SK-N-SH (cell line): ENCODE measurements at regions not wholly inside any gene's neighbourhood (a gene's known extent, or its start where the extent isn't known, plus 50 kb on each side); places are given as distances from the start of the nearest gene placed in this dataset.

Source experiments
- CTCF ChIA-PET: fragments of 300-600, 350-600 bp; formaldehyde crosslinking; extraction: SDS; loops from one replicate; lab custom pipeline; 2021; lab: Yijun Ruan, JAX
- POLR2A ChIA-PET: fragments of 350-600 bp; sonication (Branson Sonifier 250); formaldehyde crosslinking; extraction: SDS; loops from one replicate; lab custom pipeline; 2020; ENCODE audit warnings: antibody characterized with exemption, inconsistent platforms; lab: Yijun Ruan, JAX
- DNase-seq: peaks from one replicate; pipeline ENCODE4 v3.0.0; 2012
- H2AFZ ChIP-seq: fragments of 200-600 bp; sonication (generic); 2 replicates; pipeline ENCODE4 v1.8.1; 2016; ENCODE audit warnings: antibody characterized with exemption, mild to moderate bottlenecking, low read depth
- H3F3A ChIP-seq: fragments of 200-600 bp; sonication (generic); replicated peaks from 2 replicates; pipeline ENCODE3; 2016; ENCODE audit warnings: antibody characterized with exemption, mild to moderate bottlenecking; ENCODE audit not compliant: insufficient read depth
- H3K27ac ChIP-seq, 2 experiments: fragments of 200-500 bp in 1 of 2; fragments of 200-600 bp in 1 of 2; sonication (Bioruptor generic) in 1 of 2; sonication (generic), shearing (Covaris generic) in 1 of 2; 2 replicates each; pipeline versions ENCODE4 v1.5.1 to v1.6.1; 2014 to 2016; ENCODE audit warnings: low read depth in 2 of 2, inconsistent platforms in 1 of 2, low read length in 1 of 2, mild to moderate bottlenecking in 1 of 2, mixed read lengths in 1 of 2
- H3K27me3 ChIP-seq: fragments of 200-600 bp; sonication (generic), shearing (Covaris generic); 2 replicates; pipeline ENCODE4 v1.6.1; 2016; ENCODE audit warnings: mixed run types; ENCODE audit not compliant: insufficient read depth
- H3K36me3 ChIP-seq, 2 experiments: fragments of 200-500 bp in 1 of 2; fragments of 200-600 bp in 1 of 2; sonication (Bioruptor generic) in 1 of 2; sonication (generic) in 1 of 2; replicated peaks in 1 of 2; 2 replicates each; pipeline versions ENCODE3 to v1.5.1; 2014 to 2016; ENCODE audit warnings: low read length in 1 of 2, mild to moderate bottlenecking in 1 of 2; ENCODE audit not compliant: insufficient read depth in 2 of 2, control insufficient read depth in 1 of 2
- H3K4me1 ChIP-seq, 2 experiments: fragments of 200-500 bp in 1 of 2; fragments of 200-600 bp in 1 of 2; sonication (Bioruptor generic) in 1 of 2; sonication (generic), shearing (Covaris generic) in 1 of 2; 2 replicates each; pipeline versions ENCODE4 v1.5.1 to v1.6.1; 2014 to 2016; ENCODE audit warnings: low read depth in 1 of 2, low read length in 1 of 2, mixed run types in 1 of 2; ENCODE audit not compliant: insufficient read depth in 2 of 2, control insufficient read depth in 1 of 2
- H3K4me2 ChIP-seq: fragments of 200-600 bp; sonication (generic), shearing (Covaris generic); 2 replicates; pipeline ENCODE4 v1.6.1; 2017; ENCODE audit warnings: mixed run types
- H3K4me3 ChIP-seq, 2 experiments: fragments of 200-500 bp in 1 of 2; fragments of 200-600 bp in 1 of 2; sonication (Bioruptor generic) in 1 of 2; sonication (generic), shearing (Covaris generic) in 1 of 2; 2 replicates each; pipeline versions ENCODE4 v1.5.1 to v1.8.1; 2014 to 2016; ENCODE audit warnings: low read depth in 2 of 2, inconsistent platforms in 1 of 2, low read length in 1 of 2, mild to moderate bottlenecking in 1 of 2, mixed read lengths in 1 of 2, moderate library complexity in 1 of 2
- H3K79me2 ChIP-seq: fragments of 200-600 bp; sonication (generic); 2 replicates; pipeline ENCODE4 v1.8.1; 2017; ENCODE audit warnings: mild to moderate bottlenecking; ENCODE audit not compliant: insufficient read depth
- H3K9ac ChIP-seq: fragments of 200-600 bp; sonication (generic); 2 replicates; pipeline ENCODE4 v1.6.1; 2017; ENCODE audit warnings: mixed run types
- H3K9me2 ChIP-seq: fragments of 200-600 bp; sonication (generic); 2 replicates; pipeline ENCODE4 v1.6.1; 2017; ENCODE audit warnings: mixed run types
- H3K9me3 ChIP-seq: fragments of 200-600 bp; sonication (generic); 2 replicates; pipeline ENCODE4 v1.6.1; 2017; ENCODE audit warnings: mixed run types, mild to moderate bottlenecking, moderate library complexity
- H4K20me1 ChIP-seq: fragments of 200-600 bp; sonication (generic); 2 replicates; pipeline ENCODE4 v1.6.1; 2017; ENCODE audit warnings: mild to moderate bottlenecking, mixed run types; ENCODE audit not compliant: insufficient read depth
- ELF1 ChIP-seq: IDR thresholded peaks from 2 replicates; pipeline ENCODE4 v1.4.0; 2012
- EP300 ChIP-seq, 2 experiments: IDR thresholded peaks; 2 replicates each; pipeline versions ENCODE4 v1.4.0 to v1.6.1; 2012; ENCODE audit warnings: borderline replicate concordance in 1 of 2, low read depth in 1 of 2, low read length in 1 of 2
- EZH2phosphoT487 ChIP-seq: fragments of 200-600 bp; sonication (generic); IDR thresholded peaks from 2 replicates; pipeline ENCODE4 v1.6.1; 2017; ENCODE audit warnings: low read depth, mixed run types, mild to moderate bottlenecking, antibody characterized with exemption, moderate library complexity, borderline replicate concordance
- FOXM1 ChIP-seq: IDR thresholded peaks from 2 replicates; pipeline ENCODE4 v1.4.0; 2012; ENCODE audit warnings: low read depth, mild to moderate bottlenecking
- GABPA ChIP-seq: IDR thresholded peaks from 2 replicates; pipeline ENCODE4 v1.4.0; 2012; ENCODE audit warnings: low read depth, mild to moderate bottlenecking
- GATA2 ChIP-seq: sonication (generic); formaldehyde crosslinking; IDR thresholded peaks from 2 replicates; pipeline ENCODE4 v1.5.0; 2020; ENCODE audit warnings: mild to moderate bottlenecking, missing genetic modification reagents
- IRF3 ChIP-seq: fragments of 150-350 bp; IDR thresholded peaks from 2 replicates; pipeline ENCODE4 v1.6.1; 2016; ENCODE audit warnings: mild to moderate bottlenecking, low read depth, low read length
- MAX ChIP-seq: IDR thresholded peaks from 2 replicates; pipeline ENCODE4 v1.4.0; 2012; ENCODE audit warnings: low read depth
- MXI1 ChIP-seq: IDR thresholded peaks from 2 replicates; pipeline ENCODE4 v1.6.1; 2012; ENCODE audit warnings: mild to moderate bottlenecking, low read depth, low read length, improper control_type of control experiment
- NFIC ChIP-seq: IDR thresholded peaks from 2 replicates; pipeline ENCODE4 v1.4.0; 2012; ENCODE audit warnings: borderline replicate concordance
- PBX3 ChIP-seq: IDR thresholded peaks from 2 replicates; pipeline ENCODE4; 2012
- POLR2AphosphoS5 ChIP-seq: IDR thresholded peaks from 2 replicates; pipeline ENCODE4 v1.6.1; 2012; ENCODE audit warnings: low read depth, low read length
- RCOR1 ChIP-seq: fragments of 150-350 bp; IDR thresholded peaks from 2 replicates; pipeline ENCODE4 v1.6.1; 2017; ENCODE audit warnings: antibody characterized with exemption, low read length
- TAF1 ChIP-seq: IDR thresholded peaks from 2 replicates; pipeline ENCODE4 v1.6.1; 2012; ENCODE audit warnings: low read depth, mild to moderate bottlenecking, low read length, moderate library complexity, borderline replicate concordance
- TCF12 ChIP-seq: IDR thresholded peaks from 2 replicates; pipeline ENCODE4 v1.4.0; 2012
- TEAD4 ChIP-seq: IDR thresholded peaks from 2 replicates; pipeline ENCODE4 v1.4.0; 2012; ENCODE audit warnings: mild to moderate bottlenecking, borderline replicate concordance; ENCODE audit not compliant: insufficient read depth
- USF2 ChIP-seq: fragments of 150-350 bp; IDR thresholded peaks from 2 replicates; pipeline ENCODE4 v1.6.1; 2017; ENCODE audit warnings: antibody characterized with exemption, low read length, low read depth, borderline replicate concordance
- YY1 ChIP-seq: IDR thresholded peaks from 2 replicates; pipeline ENCODE4 v1.4.0; 2012; ENCODE audit warnings: low read depth, mild to moderate bottlenecking
- ZBTB33 ChIP-seq: IDR thresholded peaks from 2 replicates; pipeline ENCODE4 v1.4.0; 2012; ENCODE audit warnings: low read depth, borderline replicate concordance
- WGBS: methylation state at CpG from one replicate; pipeline ENCODE4 v1.1.6; 2017; ENCODE audit warnings: low lambda C conversion rate; 5-methylcytosine and 5-hydroxymethylcytosine counted together

GRCh38 chr9:119771341-119771740 is 402.1 kb upstream of the BRINP1 start:
- ChIA-PET POLR2A (no interaction called here), CTCF (interaction anchor here (0.8 kb wide), 1 partner anchor 12 kb away, joined by 3 read pairs; no protein-coding TSS in a partner anchor)
- Histone ChIP-seq H3K4me2 (no peak overlapping the region), H3K9me3 (no peaks in the 10 kb centered on the region), H3K4me1 (no peaks in the 10 kb centered on the region), H3K4me3 (no peak overlapping the region), H3K79me2 (no peaks in the 10 kb centered on the region), H3F3A (no peaks in the 10 kb centered on the region), H3K9me2 (no peaks in the 10 kb centered on the region), H2AFZ (no peak overlapping the region), H3K9ac (no peak overlapping the region), H4K20me1 (no peaks in the 10 kb centered on the region), H3K27ac (no peak overlapping the region), H3K27me3 (no peaks in the 10 kb centered on the region), H3K36me3 (no peaks in the 10 kb centered on the region)
- no peak for TF ChIP-seq TCF12
- TF ChIP-seq ELF1, result no peak
- TF ChIP-seq TAF1, result no peak
- TF ChIP-seq MXI1, result no peak
- TF ChIP-seq PBX3, result no peak
- TF ChIP-seq MAX, result no peak
- no peak for TF ChIP-seq IRF3
- no peak for TF ChIP-seq FOXM1
- TF ChIP-seq EP300 (IDR thresholded peaks at IDR 0.05; ENCODE audit: borderline replicate concordance in 1 of 2, low read depth in 1 of 2, low read length in 1 of 2), result no peak
- no peak for TF ChIP-seq NFIC
- no peak for TF ChIP-seq POLR2AphosphoS5
- TF ChIP-seq RCOR1, result no peak
- no peak for TF ChIP-seq TEAD4
- no peak for TF ChIP-seq GATA2 (CRISPR knock-in tag)
- TF ChIP-seq ZBTB33, result no peak
- TF ChIP-seq YY1, result no peak
- TF ChIP-seq EZH2phosphoT487, result no peak
- no peak for TF ChIP-seq USF2
- no peak for TF ChIP-seq GABPA
- WGBS, result 57% methylated on average over 1 of the region's 1 CpG
- no peak for DNase-seq
